HG02981 (cell line): ENCODE measurements at regions not wholly inside any gene's neighbourhood (a gene's known extent, or its start where the extent isn't known, plus 50 kb on each side); places are given as distances from the start of the nearest gene placed in this dataset.
A peak's percentile ranks its signal among the peaks of the same experiment; 100 is the strongest.

Experiments used
- ATAC-seq: cut with Tn5 transposase; IDR thresholded peaks from one replicate; pipeline ENCODE4 v1.9.1; 2021; ENCODE audit warnings: mild to moderate bottlenecking, moderate library complexity; ENCODE audit not compliant: unreplicated experiment

DNA sequence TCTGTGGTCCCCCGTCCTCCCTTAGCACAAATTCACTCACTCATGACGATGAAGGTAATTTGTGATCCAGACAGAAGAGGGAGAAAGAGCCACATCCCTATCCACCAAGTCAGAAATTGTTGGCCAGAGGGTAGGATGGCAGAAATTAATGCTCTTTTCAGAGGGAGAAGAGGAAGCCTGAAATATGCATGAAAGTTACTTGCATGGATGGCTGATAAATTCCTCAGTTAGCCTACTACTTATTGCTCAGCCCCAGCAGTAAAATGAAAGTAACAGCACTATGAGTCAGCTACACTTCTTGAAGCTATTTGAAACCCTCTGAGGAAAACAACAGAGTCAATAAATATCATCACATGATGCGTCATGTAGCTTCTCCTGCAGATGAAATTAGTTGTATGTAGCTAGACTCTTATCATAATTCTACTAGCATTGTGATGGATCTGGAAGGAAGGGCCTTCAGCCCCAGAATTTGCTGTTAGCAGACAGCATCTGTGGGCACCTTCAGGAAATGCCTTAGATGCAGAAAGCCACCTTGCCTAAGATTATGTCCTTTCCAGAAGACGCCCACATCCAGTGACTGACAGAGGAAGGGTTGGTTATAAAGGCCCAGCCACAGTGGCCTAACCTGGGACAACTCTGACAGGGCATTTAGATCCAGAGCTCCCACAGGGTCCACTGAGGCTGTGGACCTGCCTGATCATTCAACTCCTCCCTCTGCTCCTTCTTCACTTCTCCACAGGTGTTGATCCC, 81.2 kb upstream of the CCDC112 start:
- peak; percentile 44 for ATAC-seq

DNA sequence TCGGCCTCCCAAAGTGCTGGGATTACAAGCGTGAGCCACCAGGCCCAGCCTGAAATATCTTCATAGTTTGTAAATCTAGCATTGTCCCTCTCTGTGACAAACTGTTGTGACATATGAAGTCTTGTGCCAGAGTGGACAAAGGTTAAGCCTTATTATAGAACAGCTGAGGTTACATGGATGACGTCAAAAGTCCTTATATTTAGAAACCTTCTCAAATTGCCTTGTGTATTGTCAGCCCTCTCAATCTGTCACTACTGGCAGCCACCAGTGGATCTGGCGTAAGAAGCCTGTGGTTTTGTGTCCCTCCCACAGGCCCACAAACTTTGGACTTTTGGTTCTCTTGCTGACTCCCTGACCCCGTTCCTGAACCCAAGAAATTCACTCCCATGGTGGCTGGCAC, 79.4 kb upstream of the CCDC112 start:
- no peak for ATAC-seq

DNA sequence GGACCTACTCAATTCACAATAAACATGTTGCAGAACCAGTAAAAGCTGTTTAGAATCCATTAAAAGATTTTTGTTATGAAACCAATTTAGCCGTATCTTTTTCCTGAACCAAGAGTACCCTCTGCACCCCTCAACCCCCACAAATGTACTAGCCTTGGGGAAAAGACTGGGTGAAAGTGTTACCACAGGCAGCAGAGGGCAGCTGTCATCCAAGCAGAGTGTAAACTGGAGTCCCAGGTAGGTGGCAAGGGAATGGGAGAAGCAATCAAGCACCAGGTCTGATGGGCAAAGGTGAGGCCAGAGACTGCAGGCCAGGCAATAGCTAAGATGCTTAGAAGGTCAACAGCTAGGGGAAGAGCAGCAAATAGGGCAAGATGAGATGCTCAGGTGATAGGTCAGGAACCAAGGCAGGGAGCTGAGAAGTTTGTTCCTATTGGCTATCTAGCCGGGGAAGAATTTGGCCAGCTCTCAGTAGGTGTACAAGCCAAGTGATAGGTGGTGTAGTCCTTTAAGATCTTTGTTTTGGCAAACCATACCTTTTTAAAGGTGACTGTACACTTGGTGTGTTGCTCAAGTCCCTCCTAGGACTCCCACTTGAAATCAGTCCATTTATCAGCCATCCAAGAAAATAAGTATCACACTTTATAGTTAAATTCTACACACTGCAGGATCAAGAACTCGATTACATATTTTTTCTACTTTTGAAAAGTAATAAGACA, 77.8 kb upstream of the CCDC112 start:
- ATAC-seq = no peak

DNA sequence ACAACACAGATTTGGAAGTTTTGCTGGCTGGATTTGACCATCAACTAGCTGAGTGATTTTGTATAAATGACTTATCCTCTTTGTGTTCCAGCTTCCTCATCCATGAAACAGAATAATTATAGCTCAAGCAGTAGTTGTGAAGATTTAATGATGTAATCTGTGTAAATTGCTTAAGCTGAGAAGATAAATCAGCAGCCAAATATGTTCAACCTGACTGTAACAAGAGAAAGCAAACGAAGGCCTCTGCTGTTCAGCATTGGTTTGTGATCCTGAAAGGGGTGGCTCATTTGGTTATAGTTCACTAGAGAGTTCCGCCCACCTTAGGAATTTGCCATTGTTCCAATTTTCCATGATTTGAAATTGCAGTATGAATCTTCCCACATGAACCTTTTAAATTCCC, 75.7 kb upstream of the CCDC112 start:
- no peak for ATAC-seq

DNA sequence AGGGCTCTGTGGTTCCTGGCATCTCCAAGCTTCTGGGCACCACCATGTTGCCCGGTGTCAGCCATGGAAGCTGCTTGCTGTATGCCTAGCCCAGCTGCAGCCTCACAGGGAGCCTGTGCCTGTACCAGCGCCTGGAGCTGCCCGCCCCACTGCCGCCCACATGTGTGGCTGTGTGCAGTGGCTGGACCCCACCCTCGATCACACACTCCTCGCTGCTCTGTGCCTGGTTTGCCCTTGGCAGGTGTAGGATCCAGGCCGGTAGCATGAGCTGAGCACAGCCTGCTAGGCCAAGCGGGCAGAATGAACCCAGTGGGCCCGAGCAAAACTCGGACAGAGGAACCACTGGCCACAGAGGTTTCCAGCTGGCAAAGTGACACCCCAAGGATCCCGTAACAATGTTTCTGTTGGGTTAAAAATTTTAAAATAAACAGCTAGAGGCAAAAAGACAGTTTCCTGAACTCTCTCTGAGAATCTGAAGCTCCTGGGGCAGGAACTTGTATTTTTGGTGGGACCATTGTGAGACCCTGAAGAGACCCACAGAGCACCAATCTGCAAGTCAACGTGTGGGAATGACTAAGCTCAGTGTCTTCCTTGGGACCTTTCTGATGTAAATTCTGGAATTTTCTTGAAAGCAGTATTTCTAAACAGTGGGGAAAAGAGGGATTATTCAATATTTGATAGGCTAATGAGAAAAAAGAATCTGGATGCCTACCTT, 73.1 kb upstream of the CCDC112 start:
- no peak for ATAC-seq

DNA sequence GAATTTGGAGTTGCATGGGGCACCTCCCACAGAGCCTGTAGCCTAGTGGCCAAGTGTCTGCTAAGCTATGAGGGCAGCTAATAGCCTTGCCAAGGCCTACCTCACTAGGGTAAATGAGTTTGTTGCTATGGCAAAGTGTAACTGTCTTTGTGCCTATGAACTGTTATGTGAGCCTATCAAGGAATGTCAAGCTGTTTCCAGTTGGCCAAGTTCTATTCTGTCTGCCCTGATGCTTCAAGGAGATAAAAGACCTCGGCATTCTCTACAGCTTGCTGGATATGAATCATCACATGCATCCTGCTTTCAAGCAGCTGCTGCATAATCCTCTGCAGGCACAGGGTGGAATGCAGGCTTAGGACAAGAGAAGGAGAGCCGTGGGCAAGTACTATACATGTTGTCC, 69.8 kb upstream of the CCDC112 start:
- ATAC-seq = no peak

DNA sequence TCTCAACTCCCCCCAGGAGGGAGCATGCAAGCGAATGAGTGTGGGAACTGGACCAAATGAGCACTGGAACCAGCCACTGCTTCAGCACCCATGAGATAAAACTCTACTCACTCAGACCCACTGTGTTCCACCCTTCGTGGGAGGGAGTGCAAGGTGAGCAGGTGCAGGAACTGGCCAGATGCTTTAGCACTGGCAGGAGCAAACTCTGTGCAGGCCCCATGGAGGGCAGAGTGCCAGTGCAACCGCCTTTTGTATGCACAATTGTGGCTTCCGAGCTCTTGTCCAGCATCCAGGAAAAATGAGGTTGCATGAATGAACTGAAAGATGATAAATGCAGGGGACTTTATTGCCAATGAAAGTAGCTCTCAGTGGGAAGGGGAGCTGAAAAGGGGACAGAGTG, 67.4 kb upstream of the CCDC112 start:
- ATAC-seq = no peak

DNA sequence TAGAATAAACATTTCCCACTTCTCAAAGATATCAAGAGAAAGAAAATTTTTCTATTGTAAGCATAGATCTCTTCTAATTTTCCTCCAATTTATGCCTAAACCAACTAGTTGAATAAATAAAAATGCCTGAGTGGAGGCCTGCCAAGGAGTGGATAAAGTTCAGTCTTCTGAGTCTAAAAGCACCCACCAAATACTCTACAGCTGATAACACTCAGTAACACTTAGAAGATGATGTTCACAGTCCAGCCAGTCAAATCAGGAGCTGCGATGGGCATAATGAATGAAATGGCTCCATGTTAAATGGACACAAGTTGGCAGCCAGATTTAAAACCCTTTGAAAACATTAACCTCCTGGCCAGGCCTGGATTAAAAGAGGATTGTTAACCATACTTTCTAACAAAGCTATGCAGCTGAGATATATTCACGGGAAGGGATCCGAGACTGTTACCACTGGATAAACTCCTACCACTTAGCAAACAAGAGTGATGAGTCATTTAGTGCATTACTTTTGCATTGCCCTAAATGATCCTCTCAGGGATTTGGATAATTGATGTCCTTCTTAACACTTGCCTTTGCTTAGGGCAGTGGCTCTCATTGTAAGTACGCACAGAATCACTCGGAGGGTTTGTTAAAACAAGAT, 63.7 kb upstream of the CCDC112 start:
- ATAC-seq = no peak

DNA sequence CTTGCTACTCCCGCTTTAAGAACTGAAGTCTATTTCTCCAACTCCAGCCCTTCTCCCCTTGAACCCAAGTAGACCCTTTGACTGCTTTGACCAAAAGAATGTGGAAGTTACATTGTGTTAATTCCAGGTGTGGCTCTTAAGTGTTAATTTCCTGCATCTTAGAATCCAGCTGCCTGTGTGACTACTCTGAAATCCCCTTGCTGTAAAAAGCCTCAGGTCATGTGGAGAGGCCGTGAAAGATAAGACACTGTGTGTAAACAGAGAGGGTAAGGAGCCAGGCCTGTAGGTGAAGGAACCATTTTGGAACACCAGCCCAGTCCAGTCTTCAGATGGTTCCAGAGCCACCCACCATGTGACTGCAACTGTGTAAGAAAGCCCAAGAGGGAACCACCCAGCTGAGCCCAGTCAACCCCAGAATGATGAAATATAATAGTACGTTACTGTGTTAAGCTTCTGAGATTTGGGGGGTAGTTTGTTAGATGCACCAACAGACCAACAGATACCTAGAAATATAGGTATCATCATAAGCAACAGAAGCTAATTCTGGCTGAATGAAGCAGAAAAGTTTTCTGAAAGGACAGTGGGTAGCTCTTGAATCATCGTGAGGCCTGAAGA, 59.4 kb upstream of the CCDC112 start:
- no peak for ATAC-seq

DNA sequence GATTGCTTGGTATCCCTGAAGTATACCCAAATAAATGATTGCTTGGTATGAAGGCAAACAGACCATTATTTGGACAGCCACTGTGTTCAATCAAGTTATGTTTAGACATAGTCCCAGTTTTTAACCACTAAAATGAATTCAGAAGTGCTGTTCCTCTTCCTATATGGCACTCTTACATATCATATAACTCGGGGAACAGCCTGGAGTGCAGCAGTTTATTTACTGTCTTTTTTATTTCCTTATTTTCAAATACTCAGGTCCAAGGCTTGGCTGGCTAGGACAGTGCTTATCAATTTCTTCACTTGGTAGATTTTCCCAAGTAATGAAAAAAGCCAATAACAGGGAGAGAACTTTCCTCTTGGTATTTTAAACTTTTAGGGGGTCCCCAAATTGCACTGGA, 58.6 kb upstream of the CCDC112 start:
- ATAC-seq = no peak

DNA sequence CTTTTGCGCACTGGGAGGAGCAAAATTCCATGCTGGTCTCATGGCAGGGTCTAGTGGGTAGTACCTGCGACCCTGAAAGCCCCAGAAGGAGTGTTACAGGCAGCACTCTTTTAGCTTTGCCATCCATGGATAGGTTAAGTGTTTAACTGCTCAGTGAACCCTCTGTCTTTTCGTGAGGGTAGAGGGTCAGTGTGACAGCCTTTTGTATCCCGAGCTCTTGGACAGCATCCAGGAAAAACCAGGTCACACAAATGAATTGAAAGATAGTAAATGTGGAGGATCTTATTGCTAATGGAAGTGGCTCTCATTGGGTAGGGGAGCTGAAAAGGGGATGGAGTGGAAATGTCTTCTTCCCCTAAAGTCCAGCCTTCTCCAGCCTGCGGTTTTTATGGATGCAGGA, 57.8 kb upstream of the CCDC112 start:
- no peak for ATAC-seq

DNA sequence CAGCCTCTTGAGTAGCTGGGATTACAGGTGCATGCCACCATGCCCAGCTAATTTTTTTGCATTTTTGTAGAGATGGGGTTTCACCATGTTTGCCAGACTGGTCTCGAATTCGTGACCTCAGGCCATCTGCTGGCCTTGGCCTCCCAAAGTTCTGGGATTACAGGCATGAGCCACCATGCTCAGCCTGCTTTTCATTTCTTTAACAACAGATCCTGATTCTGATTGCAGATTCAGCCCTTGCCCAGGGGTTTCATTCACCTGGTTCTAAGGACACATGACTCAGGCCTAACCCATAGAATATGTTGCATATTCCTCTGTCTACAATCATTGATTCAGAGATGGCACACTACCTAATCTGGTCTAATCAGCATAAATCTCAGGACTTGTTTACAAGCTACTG, 56.1 kb upstream of the CCDC112 start:
- ATAC-seq = no peak

DNA sequence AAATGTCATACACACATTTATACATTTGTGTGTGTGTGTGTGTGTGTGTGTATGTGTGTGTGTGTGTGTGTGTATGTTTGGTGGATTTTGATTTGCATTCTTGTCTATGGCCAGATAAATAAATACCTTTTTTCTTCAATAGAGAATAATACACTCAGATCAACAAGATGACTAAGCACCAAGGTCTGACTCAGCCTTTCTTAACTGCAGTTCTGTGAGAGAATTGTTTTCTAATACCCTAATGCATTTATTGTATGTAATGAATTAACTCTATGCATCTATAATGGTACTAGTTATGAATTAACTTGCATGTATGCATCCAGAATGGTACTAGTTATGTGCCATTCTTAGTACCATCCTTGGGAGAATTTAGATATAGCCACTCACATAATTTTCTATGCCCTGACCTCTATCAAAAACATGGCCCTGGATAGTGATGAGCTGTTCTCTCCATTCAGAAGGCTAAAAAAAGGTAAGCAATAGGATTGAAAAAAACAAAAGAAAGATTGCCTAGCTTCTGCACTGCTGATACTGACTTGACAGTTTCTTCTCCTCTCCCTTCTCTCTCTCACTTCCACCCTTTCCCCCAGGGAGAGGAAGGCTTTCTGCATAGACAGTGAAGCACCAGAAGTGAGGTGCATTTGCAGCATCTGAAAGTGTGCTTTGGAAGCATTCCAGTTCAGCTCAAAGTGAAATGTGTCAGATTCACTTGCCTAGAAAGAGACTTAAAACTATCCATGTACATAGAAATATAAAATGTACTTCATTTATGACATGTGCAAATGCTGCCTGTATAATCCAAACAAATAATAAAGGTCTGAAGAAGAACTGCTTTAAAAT, 55.1 kb upstream of the CCDC112 start:
- ATAC-seq = no peak

DNA sequence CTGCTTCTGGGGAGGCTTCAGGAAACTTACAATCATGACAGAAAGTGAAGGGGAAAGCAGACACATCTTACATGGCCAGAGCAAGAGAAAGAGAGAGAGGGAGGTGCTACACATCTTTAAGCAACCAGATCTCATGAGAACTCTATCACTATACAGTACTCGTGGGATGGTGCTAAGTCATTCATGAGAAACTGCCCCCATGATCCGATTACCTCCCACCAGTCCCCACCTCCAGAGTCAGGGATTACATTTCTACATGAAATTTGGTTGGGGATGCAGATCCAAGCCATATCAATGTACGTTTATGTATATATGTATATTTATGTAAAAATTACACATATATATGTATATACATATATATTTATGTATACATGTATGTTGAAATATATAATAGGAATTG, 54.4 kb upstream of the CCDC112 start:
- ATAC-seq = no peak

DNA sequence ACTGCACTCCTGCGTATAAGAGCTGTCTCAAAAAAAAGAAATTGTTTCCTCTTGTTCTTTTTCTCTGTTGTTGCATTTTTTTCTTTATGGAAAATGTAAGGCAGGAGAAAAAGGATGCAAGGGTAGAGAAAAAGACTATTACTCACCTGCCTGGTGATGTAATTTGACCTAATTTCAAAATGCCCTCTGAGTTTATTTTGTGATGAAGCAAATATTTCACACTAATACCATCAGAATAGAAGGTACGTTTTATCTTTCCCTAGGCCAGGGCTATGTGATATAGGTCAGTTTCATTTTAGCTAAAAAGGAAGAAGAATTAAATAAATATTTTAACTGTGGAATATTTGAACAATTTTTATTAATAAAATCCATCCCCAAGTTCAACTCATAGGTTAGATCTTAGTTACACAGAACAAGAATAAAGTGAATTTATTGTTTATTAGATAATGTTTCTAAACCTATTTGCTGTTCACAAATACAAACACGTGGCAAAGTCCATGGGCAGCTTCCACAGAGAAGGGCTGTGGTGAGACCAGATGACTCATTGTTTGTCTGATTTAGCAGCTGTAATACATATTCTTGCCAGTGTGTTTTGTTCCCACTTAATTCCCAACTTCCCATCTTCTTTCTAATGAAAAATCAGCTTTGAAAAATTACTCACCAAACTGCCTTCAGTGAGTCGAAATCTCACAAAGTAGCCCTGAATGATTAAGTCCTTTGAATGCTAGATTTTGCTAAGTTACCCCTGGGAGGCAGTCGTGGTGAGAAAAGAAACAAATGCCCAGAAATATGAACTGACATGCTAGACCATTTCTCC, 52.8 kb upstream of the CCDC112 start:
- ATAC-seq = no peak

DNA sequence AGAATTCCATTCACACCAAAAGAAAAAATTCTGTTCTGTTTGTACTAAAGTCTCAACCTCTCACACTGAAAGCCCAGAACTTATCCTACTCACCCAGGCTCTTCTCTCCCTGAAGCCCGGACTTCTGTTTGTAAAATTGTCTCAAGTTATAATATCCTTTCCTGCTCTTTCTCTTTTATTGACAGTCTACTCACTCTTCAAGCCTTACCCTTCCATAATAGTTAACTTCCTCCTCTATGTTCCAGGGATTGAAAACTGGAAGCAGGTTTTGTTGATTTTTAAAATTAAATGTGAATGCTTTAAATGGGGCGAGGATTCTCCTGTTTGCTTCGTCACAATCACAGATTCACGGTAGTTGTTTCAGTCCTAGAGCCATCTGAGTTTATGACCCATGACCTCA, 51.7 kb upstream of the CCDC112 start:
- no peak for ATAC-seq
